PC-3 (cell line): ENCODE measurements at regions not wholly inside any gene's neighbourhood (a gene's known extent, or its start where the extent isn't known, plus 50 kb on each side); places are given as distances from the start of the nearest gene placed in this dataset.

Experiments used
- EZH2 ChIP-seq: fragments of 300-600 bp; sonication (generic); IDR thresholded peaks from one replicate; pipeline ENCODE4 v1.6.1; 2017; ENCODE audit warnings: antibody characterized with exemption, mild to moderate bottlenecking, low read length; ENCODE audit not compliant: unreplicated experiment
- EZH2phosphoT487 ChIP-seq: fragments of 300-600 bp; sonication (generic); IDR thresholded peaks from 2 replicates; pipeline ENCODE4 v1.6.1; 2018; ENCODE audit warnings: mild to moderate bottlenecking, antibody characterized with exemption, low read length, borderline replicate concordance
- TF ChIP-seq, protein P1 (sequence below): fragments of 300-600 bp; sonication (generic); conservative IDR thresholded peaks from 2 replicates; pipeline ENCODE4 v1.5.1; 2017; ENCODE audit warnings: antibody characterized with exemption, low read depth, mild to moderate bottlenecking, low read length

DNA sequence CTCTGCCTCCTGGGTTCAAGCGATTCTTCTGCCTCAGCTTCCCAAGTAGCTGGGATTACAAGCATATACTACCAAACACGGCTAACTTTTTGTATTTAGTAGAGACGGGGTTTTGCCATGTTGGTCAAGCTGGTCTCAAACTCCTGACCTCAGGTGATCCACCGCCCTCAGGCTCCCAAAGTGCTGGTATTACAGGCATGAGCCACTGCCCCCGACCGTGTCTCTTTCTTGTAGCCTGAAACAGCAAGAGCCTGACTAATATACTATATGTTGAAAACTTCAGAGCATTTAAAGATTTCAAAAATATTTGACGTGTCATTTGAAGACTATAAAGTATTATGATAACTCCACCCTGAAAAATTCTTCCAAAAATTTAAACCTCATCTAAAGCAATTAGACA is 71.7 kb upstream of the ZNF648 start:
- TF ChIP-seq, protein P1, sequence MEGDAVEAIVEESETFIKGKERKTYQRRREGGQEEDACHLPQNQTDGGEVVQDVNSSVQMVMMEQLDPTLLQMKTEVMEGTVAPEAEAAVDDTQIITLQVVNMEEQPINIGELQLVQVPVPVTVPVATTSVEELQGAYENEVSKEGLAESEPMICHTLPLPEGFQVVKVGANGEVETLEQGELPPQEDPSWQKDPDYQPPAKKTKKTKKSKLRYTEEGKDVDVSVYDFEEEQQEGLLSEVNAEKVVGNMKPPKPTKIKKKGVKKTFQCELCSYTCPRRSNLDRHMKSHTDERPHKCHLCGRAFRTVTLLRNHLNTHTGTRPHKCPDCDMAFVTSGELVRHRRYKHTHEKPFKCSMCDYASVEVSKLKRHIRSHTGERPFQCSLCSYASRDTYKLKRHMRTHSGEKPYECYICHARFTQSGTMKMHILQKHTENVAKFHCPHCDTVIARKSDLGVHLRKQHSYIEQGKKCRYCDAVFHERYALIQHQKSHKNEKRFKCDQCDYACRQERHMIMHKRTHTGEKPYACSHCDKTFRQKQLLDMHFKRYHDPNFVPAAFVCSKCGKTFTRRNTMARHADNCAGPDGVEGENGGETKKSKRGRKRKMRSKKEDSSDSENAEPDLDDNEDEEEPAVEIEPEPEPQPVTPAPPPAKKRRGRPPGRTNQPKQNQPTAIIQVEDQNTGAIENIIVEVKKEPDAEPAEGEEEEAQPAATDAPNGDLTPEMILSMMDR = no peak
- TF ChIP-seq EZH2phosphoT487 = no peak
- TF ChIP-seq EZH2 = no peak
